BJ (cell line): ENCODE measurements at regions not wholly inside any gene's neighbourhood (a gene's known extent, or its start where the extent isn't known, plus 50 kb on each side); places are given as distances from the start of the nearest gene placed in this dataset.

Source experiments
- CTCF ChIA-PET: fragments of 350-600 bp; formaldehyde crosslinking; extraction: SDS; loops from one replicate; lab custom pipeline; 2021; ENCODE audit warnings: antibody characterized with exemption, inconsistent platforms; lab: Yijun Ruan, JAX
- POLR2A ChIA-PET: fragments of 300-600 bp; sonication (Branson Sonifier 250); formaldehyde crosslinking; extraction: SDS; loops from one replicate; lab custom pipeline; 2021; ENCODE audit warnings: antibody characterized with exemption; lab: Charles Lee
- DNase-seq: peaks from one replicate; pipeline ENCODE4 v3.0.0-alpha.2; 2011; ENCODE audit warnings: low read depth
- H3K27me3 ChIP-seq: 2 replicates; pipeline ENCODE4 v1.6.0; 2011; ENCODE audit warnings: low read length; ENCODE audit not compliant: control insufficient read depth, insufficient read depth
- H3K36me3 ChIP-seq: 2 replicates; pipeline ENCODE4 v1.5.1; 2011; ENCODE audit warnings: low read length; ENCODE audit not compliant: control insufficient read depth, insufficient read depth
- H3K4me3 ChIP-seq: 2 replicates; pipeline ENCODE4 v1.5.1; 2011; ENCODE audit warnings: low read depth, mild to moderate bottlenecking, control low read depth, low read length
- TF ChIP-seq, protein P1 (sequence below): IDR thresholded peaks from 2 replicates; pipeline ENCODE4 v1.5.1; 2011; ENCODE audit warnings: low read depth, mild to moderate bottlenecking, control low read depth, inconsistent platforms, low read length, moderate library complexity; ENCODE audit not compliant: insufficient read depth

DNA sequence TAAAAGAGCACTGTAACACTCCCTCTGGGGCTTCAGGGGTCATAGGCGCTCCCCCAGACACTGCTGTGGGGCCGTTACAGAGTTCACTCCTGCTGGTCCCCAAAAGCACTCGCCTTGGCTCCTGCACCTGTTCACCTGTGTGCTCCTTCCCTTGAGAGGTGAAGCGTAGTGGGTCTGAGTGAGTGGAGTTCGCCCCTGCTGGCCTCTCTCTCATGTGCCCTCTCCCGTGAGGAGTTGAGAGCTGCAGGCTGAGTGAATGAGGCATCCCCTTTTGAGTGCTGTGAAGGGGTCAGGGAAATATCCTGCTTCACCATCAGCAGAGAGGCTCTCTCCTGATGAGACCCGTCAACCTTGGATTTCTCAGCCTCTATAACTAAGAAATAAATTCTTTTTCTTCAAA is 134.6 kb upstream of the TUT7 start:
- ChIA-PET POLR2A (no interaction called here), CTCF (interaction anchor here (1.4 to 4.8 kb wide), 6 partner anchors 18 to 836 kb away, joined by 3 to 34 read pairs (median 17); partner anchors contain the start of gene GAS1)
- no peaks in the 10 kb centered on the region for H3K36me3 ChIP-seq
- H3K27me3 ChIP-seq, result no peaks in the 10 kb centered on the region
- no peak for DNase-seq
- H3K4me3 ChIP-seq, result no peak overlapping the region
- TF ChIP-seq, protein P1, sequence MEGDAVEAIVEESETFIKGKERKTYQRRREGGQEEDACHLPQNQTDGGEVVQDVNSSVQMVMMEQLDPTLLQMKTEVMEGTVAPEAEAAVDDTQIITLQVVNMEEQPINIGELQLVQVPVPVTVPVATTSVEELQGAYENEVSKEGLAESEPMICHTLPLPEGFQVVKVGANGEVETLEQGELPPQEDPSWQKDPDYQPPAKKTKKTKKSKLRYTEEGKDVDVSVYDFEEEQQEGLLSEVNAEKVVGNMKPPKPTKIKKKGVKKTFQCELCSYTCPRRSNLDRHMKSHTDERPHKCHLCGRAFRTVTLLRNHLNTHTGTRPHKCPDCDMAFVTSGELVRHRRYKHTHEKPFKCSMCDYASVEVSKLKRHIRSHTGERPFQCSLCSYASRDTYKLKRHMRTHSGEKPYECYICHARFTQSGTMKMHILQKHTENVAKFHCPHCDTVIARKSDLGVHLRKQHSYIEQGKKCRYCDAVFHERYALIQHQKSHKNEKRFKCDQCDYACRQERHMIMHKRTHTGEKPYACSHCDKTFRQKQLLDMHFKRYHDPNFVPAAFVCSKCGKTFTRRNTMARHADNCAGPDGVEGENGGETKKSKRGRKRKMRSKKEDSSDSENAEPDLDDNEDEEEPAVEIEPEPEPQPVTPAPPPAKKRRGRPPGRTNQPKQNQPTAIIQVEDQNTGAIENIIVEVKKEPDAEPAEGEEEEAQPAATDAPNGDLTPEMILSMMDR, result no peak

DNA sequence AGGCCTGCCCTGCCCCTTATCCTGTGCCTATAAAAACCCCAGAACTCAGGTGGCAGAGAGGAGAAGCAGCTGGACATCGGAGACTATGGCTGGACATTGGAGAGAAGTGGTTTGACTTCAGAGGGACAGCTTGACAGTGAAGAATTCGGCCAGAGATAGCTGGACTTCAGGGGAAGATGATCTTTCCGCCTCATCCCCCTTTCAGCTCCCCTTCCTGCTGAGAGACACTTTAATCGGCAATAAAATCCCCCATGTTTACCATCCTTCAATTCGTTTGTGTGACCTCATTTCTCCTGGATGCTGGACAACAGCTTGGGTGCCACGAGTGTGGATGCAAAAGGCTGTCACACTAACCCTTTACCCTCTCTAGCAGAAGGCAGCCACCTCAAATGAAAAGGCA is 134.1 kb upstream of the TUT7 start:
- ChIA-PET CTCF (interaction anchor here (0.8 to 4.8 kb wide), 8 partner anchors 19 to 836 kb away, joined by 3 to 34 read pairs (median 12); partner anchors contain the start of gene GAS1), POLR2A (interaction anchor here (0.5 kb wide), 1 partner anchor 460 kb away, joined by 12 read pairs; no protein-coding TSS in a partner anchor)
- Histone ChIP-seq H3K27me3 (no peaks in the 10 kb centered on the region), H3K4me3 (no peak overlapping the region), H3K36me3 (no peaks in the 10 kb centered on the region)
- TF ChIP-seq, protein P1, result no peak
- DNase-seq, result no peak

DNA sequence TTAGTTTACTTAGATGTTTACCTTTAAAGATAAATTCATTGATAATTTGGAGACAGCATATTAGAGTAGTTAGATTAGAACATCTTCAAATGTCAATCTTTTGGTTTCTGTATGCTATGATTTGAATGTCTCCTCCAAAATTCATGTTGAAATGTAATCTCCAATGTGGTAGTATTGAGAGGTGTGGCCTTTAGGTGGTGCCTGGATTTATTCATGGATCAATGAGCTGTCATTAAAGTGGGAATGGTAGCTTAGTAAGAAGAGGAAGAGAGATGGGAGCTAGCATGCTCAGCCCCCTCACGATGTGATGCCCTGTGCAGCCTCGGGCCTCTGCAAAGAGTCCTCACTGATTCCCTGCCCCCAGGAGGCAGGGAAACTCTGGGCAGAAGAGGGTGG is 133.6 kb upstream of the TUT7 start:
- CTCF ChIA-PET, result interaction anchor here (0.8 to 4.8 kb wide), 11 partner anchors 19 to 837 kb away, joined by 3 to 34 read pairs (median 8); partner anchors contain the start of gene GAS1
- TF ChIP-seq, protein P1, result no peak
- POLR2A ChIA-PET, result interaction anchor here (0.5 kb wide), 1 partner anchor 460 kb away, joined by 12 read pairs; no protein-coding TSS in a partner anchor
- no peaks in the 10 kb centered on the region for H3K27me3 ChIP-seq
- H3K36me3 ChIP-seq, result no peaks in the 10 kb centered on the region
- no peak for DNase-seq
- H3K4me3 ChIP-seq, result no peak overlapping the region

DNA sequence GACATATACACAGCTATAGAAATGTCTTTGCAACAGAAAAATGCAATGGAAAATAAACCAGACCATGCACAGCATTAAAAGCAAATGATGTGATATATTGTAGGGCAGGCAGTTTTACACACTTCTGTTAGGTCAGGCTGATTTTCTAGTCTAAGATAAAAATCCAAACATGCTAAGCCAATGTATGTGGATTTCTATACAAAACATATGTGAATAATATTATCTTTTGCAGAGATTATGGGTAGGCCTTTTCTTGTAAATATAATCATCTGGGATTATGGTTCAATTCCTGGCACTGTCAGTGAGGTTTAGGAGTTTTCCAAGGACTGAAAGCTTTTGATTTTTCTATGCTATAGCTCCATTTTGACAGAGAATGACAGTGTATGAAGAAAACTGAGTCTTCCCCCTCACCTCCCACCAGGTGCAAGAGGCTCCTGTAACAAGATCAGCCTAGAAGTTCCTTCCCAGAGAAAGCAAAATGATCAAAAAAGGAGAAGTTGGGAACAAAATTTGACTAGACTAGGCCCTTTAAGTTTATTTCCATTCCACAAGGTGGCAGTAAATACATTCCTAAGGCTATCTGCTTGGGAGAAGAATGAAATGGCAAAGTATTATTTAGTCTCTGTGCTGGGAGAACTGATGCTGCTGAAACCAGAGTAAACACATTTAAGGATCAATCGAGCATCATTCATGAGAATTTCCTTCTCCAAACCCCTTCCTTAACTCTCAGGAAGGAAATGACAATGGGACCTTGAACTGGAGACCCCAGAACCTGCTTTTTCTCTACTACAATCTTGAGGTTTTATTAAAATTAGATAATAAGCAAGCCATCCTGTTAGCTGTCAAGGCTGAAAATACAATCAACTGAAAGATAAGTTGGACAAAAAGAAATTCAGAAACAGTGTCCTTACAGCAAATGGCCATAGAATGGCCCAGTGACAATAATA is 133.0 kb upstream of the TUT7 start:
- POLR2A ChIA-PET, result no interaction called here
- Histone ChIP-seq H3K4me3 (no peak overlapping the region), H3K36me3 (no peaks in the 10 kb centered on the region), H3K27me3 (no peaks in the 10 kb centered on the region)
- TF ChIP-seq, protein P1, result peak; percentile 55
- DNase-seq, result no peak
- CTCF ChIA-PET, result interaction anchor here (0.5 to 4.8 kb wide), 15 partner anchors 9 to 841 kb away, joined by 3 to 34 read pairs (median 6); partner anchors contain the start of gene GAS1

DNA sequence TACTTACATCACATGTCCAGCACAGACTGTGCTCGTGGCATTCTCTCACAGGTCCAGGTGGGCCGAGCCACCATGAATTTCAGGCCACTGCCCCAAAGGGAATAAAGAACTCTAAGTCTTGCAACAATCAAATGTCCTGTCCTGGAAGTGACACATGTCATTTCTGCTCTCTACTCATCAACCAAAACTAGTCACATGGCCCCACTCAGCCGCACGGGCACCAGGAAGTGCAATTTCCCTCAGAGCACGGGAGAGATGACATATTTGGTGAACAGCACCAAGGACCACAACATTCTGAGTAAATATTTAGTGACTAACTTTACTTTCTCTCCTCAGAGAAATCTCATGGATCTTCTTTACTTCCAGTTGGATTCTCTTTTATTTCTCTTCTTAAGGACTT is 131.1 kb upstream of the TUT7 start:
- TF ChIP-seq, protein P1, result no peak
- ChIA-PET CTCF (interaction anchor here (0.9 to 4.8 kb wide), 6 partner anchors 51 to 842 kb away, joined by 3 to 34 read pairs (median 6); no protein-coding TSS in a partner anchor), POLR2A (no interaction called here)
- no peak for DNase-seq
- Histone ChIP-seq H3K36me3 (no peaks in the 10 kb centered on the region), H3K4me3 (no peak overlapping the region), H3K27me3 (no peaks in the 10 kb centered on the region)
